SK-N-SH (cell line): ENCODE measurements at regions not wholly inside any gene's neighbourhood (a gene's known extent, or its start where the extent isn't known, plus 50 kb on each side); places are given as distances from the start of the nearest gene placed in this dataset.

Source experiments
- CTCF ChIA-PET: fragments of 300-600, 350-600 bp; formaldehyde crosslinking; extraction: SDS; loops from one replicate; lab custom pipeline; 2021; lab: Yijun Ruan, JAX
- POLR2A ChIA-PET: fragments of 350-600 bp; sonication (Branson Sonifier 250); formaldehyde crosslinking; extraction: SDS; loops from one replicate; lab custom pipeline; 2020; ENCODE audit warnings: antibody characterized with exemption, inconsistent platforms; lab: Yijun Ruan, JAX
- DNase-seq: peaks from one replicate; pipeline ENCODE4 v3.0.0; 2012
- H2AFZ ChIP-seq: fragments of 200-600 bp; sonication (generic); 2 replicates; pipeline ENCODE4 v1.8.1; 2016; ENCODE audit warnings: antibody characterized with exemption, mild to moderate bottlenecking, low read depth
- H3F3A ChIP-seq: fragments of 200-600 bp; sonication (generic); replicated peaks from 2 replicates; pipeline ENCODE3; 2016; ENCODE audit warnings: antibody characterized with exemption, mild to moderate bottlenecking; ENCODE audit not compliant: insufficient read depth
- H3K27ac ChIP-seq, 2 experiments: fragments of 200-500 bp in 1 of 2; fragments of 200-600 bp in 1 of 2; sonication (Bioruptor generic) in 1 of 2; sonication (generic), shearing (Covaris generic) in 1 of 2; 2 replicates each; pipeline versions ENCODE4 v1.5.1 to v1.6.1; 2014 to 2016; ENCODE audit warnings: low read depth in 2 of 2, inconsistent platforms in 1 of 2, low read length in 1 of 2, mild to moderate bottlenecking in 1 of 2, mixed read lengths in 1 of 2
- H3K27me3 ChIP-seq: fragments of 200-600 bp; sonication (generic), shearing (Covaris generic); 2 replicates; pipeline ENCODE4 v1.6.1; 2016; ENCODE audit warnings: mixed run types; ENCODE audit not compliant: insufficient read depth
- H3K36me3 ChIP-seq, 2 experiments: fragments of 200-500 bp in 1 of 2; fragments of 200-600 bp in 1 of 2; sonication (Bioruptor generic) in 1 of 2; sonication (generic) in 1 of 2; replicated peaks in 1 of 2; 2 replicates each; pipeline versions ENCODE3 to v1.5.1; 2014 to 2016; ENCODE audit warnings: low read length in 1 of 2, mild to moderate bottlenecking in 1 of 2; ENCODE audit not compliant: insufficient read depth in 2 of 2, control insufficient read depth in 1 of 2
- H3K4me1 ChIP-seq, 2 experiments: fragments of 200-500 bp in 1 of 2; fragments of 200-600 bp in 1 of 2; sonication (Bioruptor generic) in 1 of 2; sonication (generic), shearing (Covaris generic) in 1 of 2; 2 replicates each; pipeline versions ENCODE4 v1.5.1 to v1.6.1; 2014 to 2016; ENCODE audit warnings: low read depth in 1 of 2, low read length in 1 of 2, mixed run types in 1 of 2; ENCODE audit not compliant: insufficient read depth in 2 of 2, control insufficient read depth in 1 of 2
- H3K4me2 ChIP-seq: fragments of 200-600 bp; sonication (generic), shearing (Covaris generic); 2 replicates; pipeline ENCODE4 v1.6.1; 2017; ENCODE audit warnings: mixed run types
- H3K4me3 ChIP-seq, 2 experiments: fragments of 200-500 bp in 1 of 2; fragments of 200-600 bp in 1 of 2; sonication (Bioruptor generic) in 1 of 2; sonication (generic), shearing (Covaris generic) in 1 of 2; 2 replicates each; pipeline versions ENCODE4 v1.5.1 to v1.8.1; 2014 to 2016; ENCODE audit warnings: low read depth in 2 of 2, inconsistent platforms in 1 of 2, low read length in 1 of 2, mild to moderate bottlenecking in 1 of 2, mixed read lengths in 1 of 2, moderate library complexity in 1 of 2
- H3K79me2 ChIP-seq: fragments of 200-600 bp; sonication (generic); 2 replicates; pipeline ENCODE4 v1.8.1; 2017; ENCODE audit warnings: mild to moderate bottlenecking; ENCODE audit not compliant: insufficient read depth
- H3K9ac ChIP-seq: fragments of 200-600 bp; sonication (generic); 2 replicates; pipeline ENCODE4 v1.6.1; 2017; ENCODE audit warnings: mixed run types
- H3K9me2 ChIP-seq: fragments of 200-600 bp; sonication (generic); 2 replicates; pipeline ENCODE4 v1.6.1; 2017; ENCODE audit warnings: mixed run types
- H3K9me3 ChIP-seq: fragments of 200-600 bp; sonication (generic); 2 replicates; pipeline ENCODE4 v1.6.1; 2017; ENCODE audit warnings: mixed run types, mild to moderate bottlenecking, moderate library complexity
- H4K20me1 ChIP-seq: fragments of 200-600 bp; sonication (generic); 2 replicates; pipeline ENCODE4 v1.6.1; 2017; ENCODE audit warnings: mild to moderate bottlenecking, mixed run types; ENCODE audit not compliant: insufficient read depth
- CHD2 ChIP-seq: fragments of 150-350 bp; IDR thresholded peaks from 2 replicates; pipeline ENCODE4 v1.6.1; 2018; ENCODE audit warnings: low read length; ENCODE audit not compliant: partially characterized antibody
- EP300 ChIP-seq, 2 experiments: IDR thresholded peaks; 2 replicates each; pipeline versions ENCODE4 v1.4.0 to v1.6.1; 2012; ENCODE audit warnings: borderline replicate concordance in 1 of 2, low read depth in 1 of 2, low read length in 1 of 2
- EZH2phosphoT487 ChIP-seq: fragments of 200-600 bp; sonication (generic); IDR thresholded peaks from 2 replicates; pipeline ENCODE4 v1.6.1; 2017; ENCODE audit warnings: low read depth, mixed run types, mild to moderate bottlenecking, antibody characterized with exemption, moderate library complexity, borderline replicate concordance
- FOXJ3 ChIP-seq: sonication (generic); formaldehyde crosslinking; IDR thresholded peaks from 2 replicates; pipeline ENCODE4 v1.5.1; 2020; ENCODE audit warnings: mild to moderate bottlenecking, missing genetic modification reagents
- GABPA ChIP-seq: IDR thresholded peaks from 2 replicates; pipeline ENCODE4 v1.4.0; 2012; ENCODE audit warnings: low read depth, mild to moderate bottlenecking
- NFIC ChIP-seq: IDR thresholded peaks from 2 replicates; pipeline ENCODE4 v1.4.0; 2012; ENCODE audit warnings: borderline replicate concordance
- NRF1 ChIP-seq: IDR thresholded peaks from 2 replicates; pipeline ENCODE4 v1.6.1; 2012; ENCODE audit warnings: low read depth, mild to moderate bottlenecking, low read length
- RAD21 ChIP-seq: IDR thresholded peaks from 2 replicates; pipeline ENCODE4 v1.6.1; 2012; ENCODE audit warnings: mild to moderate bottlenecking, low read length
- RXRA ChIP-seq: IDR thresholded peaks from 2 replicates; pipeline ENCODE4 v1.4.0; 2012; ENCODE audit warnings: low read depth, mild to moderate bottlenecking, borderline replicate concordance
- SIN3A ChIP-seq: IDR thresholded peaks from 2 replicates; pipeline ENCODE4 v1.6.1; 2012; ENCODE audit warnings: low read depth, mild to moderate bottlenecking, low read length, moderate library complexity, borderline replicate concordance
- TAF1 ChIP-seq: IDR thresholded peaks from 2 replicates; pipeline ENCODE4 v1.6.1; 2012; ENCODE audit warnings: low read depth, mild to moderate bottlenecking, low read length, moderate library complexity, borderline replicate concordance
- TEAD4 ChIP-seq: IDR thresholded peaks from 2 replicates; pipeline ENCODE4 v1.4.0; 2012; ENCODE audit warnings: mild to moderate bottlenecking, borderline replicate concordance; ENCODE audit not compliant: insufficient read depth
- WGBS: methylation state at CpG from one replicate; pipeline ENCODE4 v1.1.6; 2017; ENCODE audit warnings: low lambda C conversion rate; 5-methylcytosine and 5-hydroxymethylcytosine counted together
- TF ChIP-seq, protein P1 (sequence below): IDR thresholded peaks from 2 replicates; pipeline ENCODE4 v1.4.0; 2012; ENCODE audit warnings: low read depth
- TF ChIP-seq, protein P2 (sequence below): IDR thresholded peaks from 2 replicates; pipeline ENCODE4 v1.4.0; 2012; ENCODE audit warnings: low read depth, borderline replicate concordance
- TF ChIP-seq, protein P3 (sequence below): IDR thresholded peaks from 2 replicates; pipeline ENCODE4 v1.6.1; 2012; ENCODE audit warnings: mild to moderate bottlenecking, low read depth, low read length, moderate library complexity
- TF ChIP-seq, protein P4 (sequence below): fragments of 150-350 bp; IDR thresholded peaks from 2 replicates; pipeline ENCODE4 v1.6.1; 2017; ENCODE audit warnings: antibody characterized with exemption, low read length, low read depth, borderline replicate concordance

DNA sequence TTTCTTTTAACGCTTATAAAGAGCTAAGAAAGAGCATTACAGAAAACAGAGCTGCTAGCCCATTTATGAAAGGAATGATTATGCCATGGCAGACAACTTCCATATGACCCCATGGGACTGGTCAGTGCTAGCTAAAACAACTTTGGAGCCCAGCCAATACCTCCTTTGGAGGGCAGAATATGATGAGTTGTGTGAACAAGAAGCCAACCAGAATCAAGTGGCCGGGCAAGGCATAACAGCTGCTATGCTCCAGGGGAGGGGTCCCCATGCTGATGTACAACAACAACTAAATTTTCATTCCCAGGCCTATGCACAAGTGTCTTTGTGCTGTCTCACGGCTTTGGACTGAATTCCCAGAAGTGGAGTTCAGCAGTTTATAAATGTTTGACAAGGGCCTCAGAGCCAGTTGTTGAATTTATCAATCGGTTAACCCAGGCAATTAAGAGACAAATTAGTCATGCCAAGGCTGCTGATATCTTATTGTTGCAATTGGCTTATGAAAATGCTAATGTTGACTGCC is 65.0 kb upstream of the ASCC3 start:
- H3K27me3 ChIP-seq: no peaks in the 10 kb centered on the region
- 64% methylated on average over 4 of the region's 4 CpGs for whole genome bisulfite sequencing
- H3F3A ChIP-seq: no peaks in the 10 kb centered on the region
- no peak overlapping the region for H3K27ac ChIP-seq
- H3K4me2 ChIP-seq: no peak overlapping the region
- no peaks in the 10 kb centered on the region for H3K9me2 ChIP-seq
- TF ChIP-seq, protein P1, sequence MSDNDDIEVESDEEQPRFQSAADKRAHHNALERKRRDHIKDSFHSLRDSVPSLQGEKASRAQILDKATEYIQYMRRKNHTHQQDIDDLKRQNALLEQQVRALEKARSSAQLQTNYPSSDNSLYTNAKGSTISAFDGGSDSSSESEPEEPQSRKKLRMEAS: no peak
- TF ChIP-seq CHD2 (no peak), RXRA (no peak), TAF1 (no peak), EP300 (IDR thresholded peaks at IDR 0.05; ENCODE audit: borderline replicate concordance in 1 of 2, low read depth in 1 of 2, low read length in 1 of 2) (no peak), EZH2phosphoT487 (no peak), NFIC (no peak), NRF1 (no peak), FOXJ3 (CRISPR knock-in tag) (no peak), RAD21 (no peak), GABPA (no peak), SIN3A (no peak), TEAD4 (no peak)
- TF ChIP-seq, protein P2, sequence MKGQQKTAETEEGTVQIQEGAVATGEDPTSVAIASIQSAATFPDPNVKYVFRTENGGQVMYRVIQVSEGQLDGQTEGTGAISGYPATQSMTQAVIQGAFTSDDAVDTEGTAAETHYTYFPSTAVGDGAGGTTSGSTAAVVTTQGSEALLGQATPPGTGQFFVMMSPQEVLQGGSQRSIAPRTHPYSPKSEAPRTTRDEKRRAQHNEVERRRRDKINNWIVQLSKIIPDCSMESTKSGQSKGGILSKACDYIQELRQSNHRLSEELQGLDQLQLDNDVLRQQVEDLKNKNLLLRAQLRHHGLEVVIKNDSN: no peak
- TF ChIP-seq, protein P3, sequence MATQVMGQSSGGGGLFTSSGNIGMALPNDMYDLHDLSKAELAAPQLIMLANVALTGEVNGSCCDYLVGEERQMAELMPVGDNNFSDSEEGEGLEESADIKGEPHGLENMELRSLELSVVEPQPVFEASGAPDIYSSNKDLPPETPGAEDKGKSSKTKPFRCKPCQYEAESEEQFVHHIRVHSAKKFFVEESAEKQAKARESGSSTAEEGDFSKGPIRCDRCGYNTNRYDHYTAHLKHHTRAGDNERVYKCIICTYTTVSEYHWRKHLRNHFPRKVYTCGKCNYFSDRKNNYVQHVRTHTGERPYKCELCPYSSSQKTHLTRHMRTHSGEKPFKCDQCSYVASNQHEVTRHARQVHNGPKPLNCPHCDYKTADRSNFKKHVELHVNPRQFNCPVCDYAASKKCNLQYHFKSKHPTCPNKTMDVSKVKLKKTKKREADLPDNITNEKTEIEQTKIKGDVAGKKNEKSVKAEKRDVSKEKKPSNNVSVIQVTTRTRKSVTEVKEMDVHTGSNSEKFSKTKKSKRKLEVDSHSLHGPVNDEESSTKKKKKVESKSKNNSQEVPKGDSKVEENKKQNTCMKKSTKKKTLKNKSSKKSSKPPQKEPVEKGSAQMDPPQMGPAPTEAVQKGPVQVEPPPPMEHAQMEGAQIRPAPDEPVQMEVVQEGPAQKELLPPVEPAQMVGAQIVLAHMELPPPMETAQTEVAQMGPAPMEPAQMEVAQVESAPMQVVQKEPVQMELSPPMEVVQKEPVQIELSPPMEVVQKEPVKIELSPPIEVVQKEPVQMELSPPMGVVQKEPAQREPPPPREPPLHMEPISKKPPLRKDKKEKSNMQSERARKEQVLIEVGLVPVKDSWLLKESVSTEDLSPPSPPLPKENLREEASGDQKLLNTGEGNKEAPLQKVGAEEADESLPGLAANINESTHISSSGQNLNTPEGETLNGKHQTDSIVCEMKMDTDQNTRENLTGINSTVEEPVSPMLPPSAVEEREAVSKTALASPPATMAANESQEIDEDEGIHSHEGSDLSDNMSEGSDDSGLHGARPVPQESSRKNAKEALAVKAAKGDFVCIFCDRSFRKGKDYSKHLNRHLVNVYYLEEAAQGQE: no peak
- TF ChIP-seq, protein P4, sequence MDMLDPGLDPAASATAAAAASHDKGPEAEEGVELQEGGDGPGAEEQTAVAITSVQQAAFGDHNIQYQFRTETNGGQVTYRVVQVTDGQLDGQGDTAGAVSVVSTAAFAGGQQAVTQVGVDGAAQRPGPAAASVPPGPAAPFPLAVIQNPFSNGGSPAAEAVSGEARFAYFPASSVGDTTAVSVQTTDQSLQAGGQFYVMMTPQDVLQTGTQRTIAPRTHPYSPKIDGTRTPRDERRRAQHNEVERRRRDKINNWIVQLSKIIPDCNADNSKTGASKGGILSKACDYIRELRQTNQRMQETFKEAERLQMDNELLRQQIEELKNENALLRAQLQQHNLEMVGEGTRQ: no peak
- H3K9ac ChIP-seq: no peak overlapping the region
- H3K36me3 ChIP-seq: no peaks in the 10 kb centered on the region
- H3K79me2 ChIP-seq: no peaks in the 10 kb centered on the region
- POLR2A ChIA-PET: no interaction called here
- DNase-seq: no peak
- no peaks in the 10 kb centered on the region; the same call in 1 of the 2 replicates for H3K9me3 ChIP-seq
- H3K4me3 ChIP-seq: no peak overlapping the region
- H3K4me1 ChIP-seq: no peaks in the 10 kb centered on the region
- CTCF ChIA-PET: no interaction called here
- H4K20me1 ChIP-seq: no peaks in the 10 kb centered on the region
- H2AFZ ChIP-seq: no peak overlapping the region
